NB4 (cell line): ENCODE measurements at regions not wholly inside any gene's neighbourhood (a gene's known extent, or its start where the extent isn't known, plus 50 kb on each side); places are given as distances from the start of the nearest gene placed in this dataset.

ENCODE experiments used
- DNase-seq: peaks from one replicate; pipeline ENCODE4 v3.0.0; 2010; ENCODE audit warnings: low read depth
- H3K4me3 ChIP-seq: one replicate; pipeline ENCODE4 v1.5.1; 2011; ENCODE audit warnings: mild to moderate bottlenecking, low read depth, low read length, moderate library complexity
- CTCF ChIP-seq: IDR thresholded peaks from one replicate; pipeline ENCODE4 v1.5.1; 2012; ENCODE audit warnings: low read depth, low read length
- MYC ChIP-seq: IDR thresholded peaks from 2 replicates; pipeline ENCODE4 v1.6.1; 2011; ENCODE audit warnings: low read depth, low read length
- POLR2A ChIP-seq: IDR thresholded peaks from 2 replicates; pipeline ENCODE4 v1.6.1; 2011; ENCODE audit warnings: mild to moderate bottlenecking; ENCODE audit not compliant: insufficient read length; ENCODE audit errors: extremely low read depth
- TF ChIP-seq, protein P1 (sequence below): IDR thresholded peaks from 2 replicates; pipeline ENCODE4 v1.6.1; 2011; ENCODE audit warnings: low read depth, low read length

- TF ChIP-seq MYC (no peak), POLR2A (no peak), CTCF (no peak)
- TF ChIP-seq, protein P1, sequence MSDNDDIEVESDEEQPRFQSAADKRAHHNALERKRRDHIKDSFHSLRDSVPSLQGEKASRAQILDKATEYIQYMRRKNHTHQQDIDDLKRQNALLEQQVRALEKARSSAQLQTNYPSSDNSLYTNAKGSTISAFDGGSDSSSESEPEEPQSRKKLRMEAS, result no peak
- no peak overlapping the region for H3K4me3 ChIP-seq
- no peak for DNase-seq
These were observed 132.8 kb upstream of the MGMT start for GRCh38 chr10:129334266-129334665.

DNA sequence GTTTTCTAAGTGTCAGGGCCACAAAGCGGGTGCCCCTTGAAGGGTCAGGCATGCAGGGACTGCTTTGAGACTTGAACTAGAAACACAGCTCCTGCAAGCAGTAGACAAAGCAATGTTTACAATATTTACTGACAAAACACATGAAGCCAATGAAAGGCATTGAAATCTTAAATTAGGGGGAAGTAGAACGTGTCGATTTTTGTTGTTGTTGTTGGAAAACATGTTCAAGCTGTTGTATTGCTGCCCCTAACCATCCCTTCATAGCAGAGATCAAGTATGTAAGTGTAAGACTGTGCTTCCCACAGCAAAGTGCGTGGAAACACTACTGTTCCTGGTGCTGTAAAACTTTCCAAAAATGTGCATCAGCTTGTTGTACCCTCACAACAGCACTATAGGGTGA, 131.6 kb upstream of the MGMT start:
- H3K4me3 ChIP-seq, result no peak overlapping the region
- no peak for DNase-seq
- no peak for TF ChIP-seq CTCF
- no peak for TF ChIP-seq POLR2A
- TF ChIP-seq MYC, result no peak
- TF ChIP-seq, protein P1, result no peak

DNA sequence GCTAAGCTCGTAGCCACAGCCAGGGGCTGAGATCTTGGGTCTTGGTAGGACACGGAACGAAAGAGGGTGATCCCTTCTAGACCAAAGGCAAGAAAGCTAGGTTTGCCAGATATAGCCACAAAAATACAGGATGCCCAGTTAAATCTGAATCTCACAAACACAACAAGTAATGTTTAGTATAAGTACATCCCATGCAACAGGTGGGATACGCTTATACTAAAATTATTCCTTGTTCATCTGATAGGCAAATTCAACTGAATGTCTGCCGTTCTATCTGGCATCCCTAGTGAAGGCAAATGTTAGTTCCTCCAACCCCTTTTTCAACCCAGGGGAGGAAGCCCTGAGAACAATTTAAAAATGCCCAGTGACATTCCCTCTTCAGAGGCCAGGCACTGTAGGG, 131.1 kb upstream of the MGMT start:
- no peak overlapping the region for H3K4me3 ChIP-seq
- no peak for DNase-seq
- no peak for TF ChIP-seq MYC
- TF ChIP-seq, protein P1, result no peak
- TF ChIP-seq CTCF, result no peak
- TF ChIP-seq POLR2A, result no peak

GRCh38 chr10:129339191-129339590, 127.8 kb upstream of the MGMT start:
- H3K4me3 ChIP-seq, result no peak overlapping the region
- DNase-seq, result no peak
- no peak for TF ChIP-seq CTCF
- TF ChIP-seq POLR2A, result no peak
- TF ChIP-seq, protein P1, result no peak
- TF ChIP-seq MYC, result no peak

- no peak overlapping the region for H3K4me3 ChIP-seq
- no peak for DNase-seq
- no peak for TF ChIP-seq POLR2A
- no peak for TF ChIP-seq CTCF
- TF ChIP-seq MYC, result no peak
- TF ChIP-seq, protein P1, result no peak
These were observed 127.2 kb upstream of the MGMT start for GRCh38 chr10:129339841-129340240.

GRCh38 chr10:129341087-129341486, 126.0 kb upstream of the MGMT start:
- TF ChIP-seq MYC, result no peak
- TF ChIP-seq, protein P1, result no peak
- TF ChIP-seq POLR2A, result no peak
- no peak for TF ChIP-seq CTCF
- no peak for DNase-seq
- H3K4me3 ChIP-seq, result no peak overlapping the region
